CD4-positive, alpha-beta T cell treated with Interleukin-17A for 4 hours (primary cell): ENCODE measurements at regions not wholly inside any gene's neighbourhood (a gene's known extent, or its start where the extent isn't known, plus 50 kb on each side); places are given as distances from the start of the nearest gene placed in this dataset.

ENCODE experiments used
- DNase-seq: peaks from one replicate; pipeline ENCODE4 v3.0.0-alpha.2; 2020; ENCODE audit warnings: mixed read lengths

DNA sequence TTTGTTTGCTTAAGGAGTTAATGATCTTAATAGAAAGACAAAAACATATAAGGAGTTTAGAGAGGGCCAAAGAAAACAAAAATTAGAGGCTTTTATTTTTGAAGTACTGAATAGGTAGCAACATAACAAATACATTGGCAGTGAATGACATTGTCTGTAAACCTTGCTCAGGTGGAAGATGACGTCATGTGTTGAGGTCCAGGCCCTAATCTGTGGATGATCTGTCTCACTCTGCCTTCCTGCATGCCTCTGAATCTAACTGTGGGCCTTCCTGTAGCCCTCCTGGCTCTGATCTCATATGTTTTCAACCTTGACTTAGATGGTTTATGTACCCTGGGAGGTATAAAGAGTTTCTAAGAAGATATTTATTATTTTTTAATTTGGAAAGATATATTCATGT lies 58.1 kb upstream of the DYNAP start:
- DNase-seq: no peak
